ENCODE measurements at regions not wholly inside any gene's neighbourhood (a gene's known extent, or its start where the extent isn't known, plus 50 kb on each side); places are given as distances from the start of the nearest gene placed in this dataset.

DNA sequence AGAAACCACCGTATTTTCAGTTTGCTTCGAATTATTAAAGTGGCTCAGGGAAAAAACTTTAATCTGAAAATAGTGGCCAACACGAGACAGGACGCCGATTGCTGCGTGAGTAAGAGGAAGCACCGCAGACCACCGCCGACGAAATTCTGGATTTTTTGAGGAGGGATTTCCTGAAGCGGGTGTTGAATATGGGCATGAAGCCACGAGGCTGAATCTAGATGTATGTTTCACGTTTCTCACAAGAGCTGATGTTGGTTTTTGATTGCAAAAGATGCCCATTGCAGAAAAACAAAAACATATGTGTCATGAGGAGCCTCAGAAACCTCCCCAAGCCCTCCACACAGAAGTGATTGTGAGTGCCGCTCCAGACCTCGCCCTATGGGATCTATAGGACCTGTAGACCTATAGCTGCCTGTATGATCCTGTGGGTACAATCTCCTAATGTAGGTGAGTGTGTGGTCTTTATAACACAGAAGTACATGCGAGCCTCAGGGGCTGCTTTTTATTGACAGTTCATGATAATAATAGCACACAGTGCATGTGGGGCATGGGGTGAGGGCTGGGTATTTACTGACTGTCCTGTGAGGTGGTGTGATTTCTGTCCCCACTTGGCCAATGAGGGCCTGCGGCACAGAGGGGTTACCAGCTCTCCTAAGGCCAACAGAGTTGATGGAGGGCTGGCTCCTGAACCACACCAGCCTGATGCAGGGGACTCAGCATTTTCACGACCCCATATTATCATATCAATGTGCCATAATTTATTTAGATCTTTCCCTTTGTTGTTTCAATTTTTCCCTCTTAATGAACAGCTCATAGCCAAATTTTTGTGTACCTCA, 243.9 kb downstream of the DLL1 start:
- Histone ChIP-seq H3K4me1 (ENCODE audit: insufficient read depth) (no peaks in the 10 kb centered on the region), H3K4me3 (ENCODE audit: low read depth, low read length) (no peak overlapping the region), H3K36me3 (ENCODE audit: insufficient read depth) (no peaks in the 10 kb centered on the region), H3K27ac (ENCODE audit: low read depth) (no peak overlapping the region)
- no peak for DNase-seq (ENCODE audit: extremely low spot score)
- WGBS = 81% methylated on average over 18 of the region's 18 CpGs

DNA sequence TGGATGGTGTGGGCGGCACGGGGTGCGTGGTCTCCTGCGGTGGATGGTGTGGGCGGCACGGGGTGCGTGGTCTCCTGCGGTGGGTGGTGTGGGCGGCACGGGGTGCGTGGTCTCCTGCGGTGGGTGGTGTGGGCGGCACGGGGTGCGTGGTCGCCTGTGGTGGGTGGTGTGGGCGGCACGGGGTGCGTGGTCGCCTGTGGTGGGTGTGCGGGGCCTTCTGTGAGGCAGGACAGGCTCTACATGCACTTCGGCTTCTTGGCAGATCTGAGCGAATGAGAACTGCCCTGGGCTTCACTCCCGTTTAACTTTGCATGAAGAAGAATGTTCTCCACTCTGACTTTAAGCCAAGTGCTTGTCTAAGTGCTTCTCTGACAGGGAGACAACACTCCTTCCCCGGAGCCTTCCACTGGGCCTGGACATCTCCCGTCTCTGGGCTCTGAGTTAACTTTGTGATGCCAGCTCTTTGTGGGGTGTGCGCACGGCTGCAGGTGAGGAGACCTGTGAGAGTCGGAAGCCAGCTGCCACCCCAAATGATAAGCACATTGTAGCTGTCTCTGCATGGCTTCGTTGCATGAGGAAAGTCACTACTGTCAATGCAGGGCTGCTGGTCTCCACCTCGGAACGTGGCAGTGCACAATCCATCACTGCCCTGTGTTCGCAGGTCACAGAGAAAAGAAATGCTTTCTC, 244.8 kb downstream of the DLL1 start:
- H3K4me3 ChIP-seq (ENCODE audit: low read depth, low read length) = no peak overlapping the region
- DNase-seq (ENCODE audit: extremely low spot score) = no peak
- H3K4me1 ChIP-seq (ENCODE audit: insufficient read depth) = no peaks in the 10 kb centered on the region
- H3K27ac ChIP-seq (ENCODE audit: low read depth) = no peak overlapping the region
- H3K36me3 ChIP-seq (ENCODE audit: insufficient read depth) = no peaks in the 10 kb centered on the region
- WGBS = 74% methylated on average over 33 of the region's 33 CpGs

DNA sequence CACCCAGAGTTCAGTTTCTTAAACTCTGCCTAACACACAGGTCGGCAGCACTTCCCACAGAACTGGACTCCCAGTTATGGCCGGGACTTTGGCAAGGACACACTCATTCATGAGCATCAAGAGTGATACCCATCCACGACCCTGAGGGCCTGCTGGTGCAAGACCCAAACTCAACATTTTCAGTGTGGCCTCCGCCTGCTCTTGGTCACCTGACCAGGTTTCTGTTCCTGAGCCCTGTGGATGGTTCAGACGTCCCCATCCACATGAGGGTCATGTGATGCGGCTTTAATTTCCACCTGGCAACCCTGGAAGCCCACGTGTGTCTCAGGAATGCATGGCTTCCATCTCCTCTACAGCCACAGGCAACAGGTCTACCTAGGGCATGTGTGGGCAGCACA, 245.3 kb downstream of the DLL1 start:
- Histone ChIP-seq H3K4me3 (ENCODE audit: low read depth, low read length) (no peak overlapping the region), H3K4me1 (ENCODE audit: insufficient read depth) (no peaks in the 10 kb centered on the region), H3K27ac (ENCODE audit: low read depth) (no peak overlapping the region), H3K36me3 (ENCODE audit: insufficient read depth) (no peaks in the 10 kb centered on the region)
- DNase-seq (ENCODE audit: extremely low spot score) = no peak
- 88% methylated on average over 7 of the region's 7 CpGs for WGBS

DNA sequence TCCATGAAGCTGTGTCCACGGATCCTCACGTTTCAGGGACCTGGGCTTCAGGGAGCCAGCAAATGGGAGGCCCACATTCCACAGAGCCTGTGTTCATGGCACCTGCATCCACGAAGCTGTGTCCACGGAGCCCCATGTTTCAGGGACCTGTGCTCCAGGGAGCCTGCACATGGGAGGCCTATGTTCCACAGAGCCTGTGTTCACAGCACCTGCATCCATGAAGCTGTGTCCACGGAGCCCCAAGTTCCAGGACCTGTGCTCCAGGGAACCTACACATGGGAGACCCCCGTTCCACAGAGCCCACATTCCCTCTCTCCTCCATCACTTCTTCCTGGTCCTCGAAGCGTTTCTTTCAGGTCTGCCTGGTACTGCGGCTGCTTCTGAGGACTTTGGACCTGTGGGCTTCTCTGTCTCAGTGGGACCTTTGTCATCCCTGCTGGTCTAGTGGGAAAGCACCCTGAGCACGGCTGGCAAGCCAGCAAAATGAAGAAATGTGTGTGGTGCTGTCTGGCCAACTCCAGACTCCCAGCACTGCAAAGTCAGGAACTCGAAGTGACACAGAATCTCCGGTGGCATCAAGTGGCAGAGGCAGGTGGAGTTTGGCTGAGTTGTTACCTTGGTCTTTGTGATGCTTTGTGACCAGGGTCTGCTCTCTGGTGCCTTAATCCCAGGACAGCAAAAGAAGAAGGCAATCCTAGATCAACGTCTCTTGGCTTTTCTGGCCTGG, 245.9 kb downstream of the DLL1 start:
- H3K27ac ChIP-seq (ENCODE audit: low read depth) = no peak overlapping the region
- no peaks in the 10 kb centered on the region for H3K4me1 ChIP-seq (ENCODE audit: insufficient read depth)
- no peak for DNase-seq (ENCODE audit: extremely low spot score)
- H3K36me3 ChIP-seq (ENCODE audit: insufficient read depth) = no peaks in the 10 kb centered on the region
- no peak overlapping the region for H3K4me3 ChIP-seq (ENCODE audit: low read depth, low read length)
- 94% methylated on average over 13 of the region's 13 CpGs for WGBS

DNA sequence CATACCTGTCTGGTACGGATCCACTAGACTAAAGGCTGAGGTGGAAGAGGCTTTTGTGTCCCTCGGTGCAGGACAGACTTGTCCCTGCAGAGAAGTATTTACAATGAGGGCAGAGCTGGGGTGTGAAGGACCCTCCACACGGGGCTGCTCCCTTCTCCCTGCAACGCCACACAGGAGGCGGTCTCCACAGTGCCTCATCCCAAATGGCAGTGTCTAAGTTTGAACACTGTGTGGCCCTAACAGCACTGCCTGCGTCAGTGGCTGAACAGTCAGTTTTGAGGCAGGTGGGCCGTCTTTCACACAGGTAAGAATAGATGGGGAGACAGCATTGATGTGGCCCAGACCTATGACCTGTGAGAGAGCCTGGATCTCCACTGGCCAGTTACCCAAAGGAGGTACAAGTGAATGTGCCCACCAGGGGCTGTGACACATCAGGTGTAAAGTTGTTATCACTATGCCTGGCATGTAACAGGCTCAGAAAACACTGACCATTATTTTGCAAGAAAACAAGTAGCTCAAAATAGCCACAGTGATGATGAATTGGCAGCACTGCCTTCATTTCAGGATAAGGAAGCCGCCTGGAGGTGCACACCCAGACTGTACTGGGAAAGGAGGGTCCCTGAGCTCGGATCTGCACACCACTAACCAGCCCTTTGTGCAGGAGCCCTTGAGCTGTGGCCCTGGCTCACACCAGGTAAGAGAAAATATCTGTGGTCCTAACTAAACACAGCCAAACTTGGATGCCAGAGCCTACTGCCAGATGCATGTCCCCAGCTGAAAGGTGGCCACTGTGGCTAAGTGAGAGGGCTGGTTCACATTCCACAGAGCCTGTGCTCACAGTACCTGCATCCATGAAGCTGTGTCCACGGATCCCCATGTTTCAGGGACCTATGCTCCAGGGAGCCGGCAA, 246.7 kb downstream of the DLL1 start:
- no peaks in the 10 kb centered on the region for H3K4me1 ChIP-seq (ENCODE audit: insufficient read depth)
- 87% methylated on average over 11 of the region's 11 CpGs for WGBS
- no peak for DNase-seq (ENCODE audit: extremely low spot score)

DNA sequence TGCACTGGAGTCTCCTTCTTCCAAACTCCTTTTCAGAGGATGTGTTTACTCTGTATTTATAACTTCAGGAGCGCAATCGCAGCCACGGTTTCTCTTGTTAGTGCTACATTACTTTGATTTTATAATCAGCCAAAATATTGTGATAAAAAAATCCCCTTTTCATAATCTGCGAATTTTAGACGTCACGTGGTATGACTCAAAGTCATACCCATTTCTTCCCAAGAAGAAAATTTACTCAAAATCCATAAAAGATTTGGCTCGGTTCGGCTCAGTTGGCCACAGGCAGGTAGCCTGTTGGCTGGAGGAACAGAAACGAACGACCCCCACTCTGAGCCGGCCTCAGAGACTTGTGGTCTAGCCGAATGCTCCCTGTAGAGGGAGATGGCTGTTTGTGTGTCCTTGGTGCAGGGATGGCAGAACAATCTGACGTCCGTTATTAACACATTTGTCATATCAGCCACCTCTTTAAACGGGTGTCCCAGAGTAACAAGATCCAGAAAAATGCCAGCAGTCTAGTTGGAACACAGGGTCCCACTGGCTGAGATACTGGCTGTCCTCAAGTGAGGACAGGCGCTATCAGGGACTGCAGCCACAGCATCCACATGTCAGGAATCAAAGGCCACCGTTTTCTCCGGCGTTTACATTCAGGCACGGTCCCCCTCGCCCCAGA, 247.6 kb downstream of the DLL1 start:
- WGBS = 73% methylated on average over 21 of the region's 21 CpGs
- no peaks in the 10 kb centered on the region for H3K4me1 ChIP-seq (ENCODE audit: insufficient read depth)
- no peak for DNase-seq (ENCODE audit: extremely low spot score)
- no peak overlapping the region for H3K4me3 ChIP-seq (ENCODE audit: low read depth, low read length)
- no peak overlapping the region for H3K27ac ChIP-seq (ENCODE audit: low read depth)
- H3K36me3 ChIP-seq (ENCODE audit: insufficient read depth) = no peaks in the 10 kb centered on the region

More for the DNA sequence above, 246.7 kb downstream of the DLL1 start:
- no peak overlapping the region for H3K27ac ChIP-seq (ENCODE audit: low read depth)
- no peak overlapping the region for H3K4me3 ChIP-seq (ENCODE audit: low read depth, low read length)
- H3K36me3 ChIP-seq (ENCODE audit: insufficient read depth) = no peaks in the 10 kb centered on the region

DNA sequence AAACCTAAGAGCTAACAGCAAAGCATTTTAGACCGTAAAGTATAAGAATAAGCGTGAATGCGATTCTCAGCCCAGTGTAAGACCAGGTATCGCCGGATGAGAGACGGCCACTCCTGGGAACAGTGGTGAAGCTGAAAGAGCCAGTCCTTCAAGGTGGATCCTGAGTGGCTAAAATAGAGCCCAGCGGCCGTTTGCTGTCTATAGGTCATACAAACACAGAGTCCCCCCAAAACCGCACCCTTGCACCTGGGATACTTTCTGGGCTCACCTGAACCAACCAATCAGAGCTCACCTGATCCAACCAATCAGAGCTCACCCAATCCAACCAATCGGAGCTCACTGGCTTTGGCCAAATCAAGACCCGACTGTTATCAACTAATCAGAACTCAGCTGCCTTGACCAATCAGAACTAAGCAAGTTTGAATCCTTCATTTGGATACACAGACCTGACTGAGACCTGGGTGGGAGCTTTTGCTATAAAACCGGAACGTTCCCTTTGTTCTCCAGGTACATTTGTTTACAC, 248.2 kb downstream of the DLL1 start:
- 92% methylated on average over 13 of the region's 13 CpGs for WGBS
- H3K4me1 ChIP-seq (ENCODE audit: insufficient read depth) = no peaks in the 10 kb centered on the region
- H3K36me3 ChIP-seq (ENCODE audit: insufficient read depth) = no peaks in the 10 kb centered on the region
- DNase-seq (ENCODE audit: extremely low spot score) = no peak
- no peak overlapping the region for H3K27ac ChIP-seq (ENCODE audit: low read depth)
- no peak overlapping the region for H3K4me3 ChIP-seq (ENCODE audit: low read depth, low read length)

DNA sequence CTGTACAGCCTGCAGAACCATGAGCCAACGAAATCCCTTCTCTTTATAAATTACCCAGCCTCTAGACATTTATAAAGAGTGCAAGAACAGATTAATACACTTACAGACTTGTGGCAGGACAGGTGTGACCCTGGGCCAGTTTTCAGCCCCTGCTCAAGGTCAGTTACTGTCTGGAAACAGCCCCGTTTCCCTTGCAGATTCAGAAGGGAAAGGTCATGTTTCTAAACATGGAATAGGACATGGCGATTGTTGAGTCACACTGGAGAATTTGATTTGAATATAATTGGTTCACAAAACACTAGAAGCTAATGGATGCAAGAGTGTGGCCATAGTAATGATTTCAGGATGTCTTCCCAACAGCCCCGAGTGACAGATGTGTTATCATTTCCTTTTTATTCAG, 248.8 kb downstream of the DLL1 start:
- H3K4me1 ChIP-seq (ENCODE audit: insufficient read depth) = no peaks in the 10 kb centered on the region
- H3K4me3 ChIP-seq (ENCODE audit: low read depth, low read length) = no peak overlapping the region
- no peak overlapping the region for H3K27ac ChIP-seq (ENCODE audit: low read depth)
- WGBS = 76% methylated on average over 4 of the region's 4 CpGs
- DNase-seq (ENCODE audit: extremely low spot score) = no peak
- H3K36me3 ChIP-seq (ENCODE audit: insufficient read depth) = no peaks in the 10 kb centered on the region

DNA sequence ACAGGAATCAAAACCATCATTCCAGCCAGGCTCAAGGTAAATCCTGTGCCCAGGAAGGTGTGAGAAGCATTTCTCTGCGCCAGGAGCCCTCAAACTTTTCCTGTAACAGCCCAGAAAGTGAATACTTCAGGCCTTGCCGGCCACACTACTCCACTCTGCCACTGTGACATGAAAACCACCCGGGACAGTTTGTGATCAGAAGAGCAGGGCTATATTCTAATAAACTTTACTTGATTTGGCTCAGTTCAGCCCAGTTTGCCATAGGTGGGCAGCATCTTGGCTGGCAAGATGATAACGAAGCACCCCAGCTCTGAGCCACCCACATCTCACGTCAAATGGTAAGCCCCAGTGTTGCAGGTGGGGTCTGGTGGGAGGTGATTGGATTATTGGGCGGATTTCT, 249.4 kb downstream of the DLL1 start:
- no peak overlapping the region for H3K4me3 ChIP-seq (ENCODE audit: low read depth, low read length)
- H3K36me3 ChIP-seq (ENCODE audit: insufficient read depth) = no peaks in the 10 kb centered on the region
- H3K4me1 ChIP-seq (ENCODE audit: insufficient read depth) = no peaks in the 10 kb centered on the region
- WGBS = 94% methylated on average over 6 of the region's 6 CpGs
- no peak overlapping the region for H3K27ac ChIP-seq (ENCODE audit: low read depth)
- DNase-seq (ENCODE audit: extremely low spot score) = no peak

DNA sequence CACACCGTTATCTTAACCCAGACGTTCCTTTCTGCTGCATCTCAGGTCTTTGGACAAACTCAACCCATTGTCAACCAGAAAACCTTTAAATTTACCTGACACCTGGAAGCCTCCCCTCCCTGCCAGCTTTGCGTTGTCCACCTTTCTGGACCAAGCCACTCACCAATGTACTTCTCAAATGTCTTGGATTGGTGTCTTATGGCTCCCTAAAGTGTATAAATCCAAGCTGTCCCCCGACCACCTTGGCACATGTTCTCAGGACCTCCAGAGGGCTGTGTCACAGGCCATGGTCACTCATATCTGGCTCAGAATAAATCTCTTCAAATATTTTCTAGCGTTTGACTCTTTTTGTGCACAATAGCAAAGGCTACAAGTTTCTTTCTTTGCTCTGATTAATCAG, 250.0 kb downstream of the DLL1 start:
- Histone ChIP-seq H3K4me1 (ENCODE audit: insufficient read depth) (no peaks in the 10 kb centered on the region), H3K4me3 (ENCODE audit: low read depth, low read length) (no peak overlapping the region), H3K27ac (ENCODE audit: low read depth) (no peak overlapping the region), H3K36me3 (ENCODE audit: insufficient read depth) (no peaks in the 10 kb centered on the region)
- 82% methylated on average over 5 of the region's 5 CpGs for WGBS
- no peak for DNase-seq (ENCODE audit: extremely low spot score)

DNA sequence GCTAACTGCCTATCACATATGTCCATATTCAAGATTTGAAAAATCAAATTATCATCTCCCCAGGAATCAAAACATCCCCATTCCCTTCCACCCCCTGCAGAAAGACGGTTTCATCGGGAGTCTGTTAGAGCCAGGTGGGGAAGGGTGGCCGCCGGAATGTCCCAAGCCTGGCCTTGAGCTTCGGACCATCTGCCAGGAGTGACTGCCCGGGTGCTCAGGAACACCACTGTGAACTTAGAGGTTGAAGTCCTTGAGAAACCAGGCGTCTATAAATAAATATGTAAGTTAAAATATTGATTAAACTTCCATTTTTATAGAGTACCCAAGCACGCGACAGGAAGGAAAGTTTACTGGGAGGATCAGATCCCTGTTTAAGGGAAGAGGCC, 250.8 kb downstream of the DLL1 start:
- H3K27ac ChIP-seq (ENCODE audit: low read depth) = no peak overlapping the region
- DNase-seq (ENCODE audit: extremely low spot score) = no peak
- 90% methylated on average over 9 of the region's 9 CpGs for WGBS
- no peak overlapping the region for H3K4me3 ChIP-seq (ENCODE audit: low read depth, low read length)
- no peaks in the 10 kb centered on the region for H3K4me1 ChIP-seq (ENCODE audit: insufficient read depth)
- no peaks in the 10 kb centered on the region for H3K36me3 ChIP-seq (ENCODE audit: insufficient read depth)

DNA sequence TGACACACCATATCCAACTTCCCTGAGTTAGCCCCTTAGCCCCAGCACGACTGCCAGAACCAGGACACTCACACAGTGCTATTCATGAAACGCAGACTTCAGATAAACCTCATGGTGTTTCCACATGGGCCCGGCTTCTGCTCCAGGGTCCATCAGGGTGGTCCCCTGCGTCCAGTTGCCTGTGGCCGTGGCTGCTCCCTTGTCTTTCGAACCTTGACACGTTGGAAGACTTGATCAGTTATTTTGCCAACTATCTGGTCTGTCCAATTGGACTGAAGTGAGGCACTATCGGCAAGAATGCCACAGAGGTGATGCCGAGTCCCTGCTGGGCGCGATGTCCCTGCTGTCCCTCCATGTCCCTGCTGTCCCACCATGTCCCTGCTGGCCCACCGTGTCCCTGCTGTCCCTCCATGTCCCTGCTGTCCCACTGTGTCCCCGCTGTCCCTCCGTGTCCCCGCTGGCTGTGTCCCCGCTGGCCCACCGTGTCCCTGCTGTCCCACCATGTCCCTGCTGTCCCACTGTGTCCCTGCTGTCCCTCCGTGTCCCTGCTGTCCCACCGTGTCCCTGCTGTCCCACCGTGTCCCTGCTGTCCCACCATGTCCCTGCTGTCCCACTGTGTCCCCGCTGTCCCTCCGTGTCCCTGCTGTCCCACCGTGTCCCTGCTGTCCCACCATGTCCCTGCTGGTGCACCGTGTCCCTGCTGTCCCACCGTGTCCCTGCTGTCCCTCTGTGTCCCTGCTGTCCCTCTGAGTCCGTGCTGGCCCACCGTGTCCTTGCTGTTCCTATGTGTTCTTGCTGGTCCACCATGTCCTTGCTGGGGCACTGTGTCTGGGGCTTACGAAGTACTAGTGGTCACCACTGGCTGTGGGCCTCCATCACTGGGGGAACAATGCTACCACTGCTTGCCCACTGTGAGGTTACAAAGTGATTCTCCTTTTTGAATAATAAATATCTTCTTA, 251.4 kb downstream of the DLL1 start:
- DNase-seq (ENCODE audit: extremely low spot score) = no peak

More for the DNA sequence above, 251.4 kb downstream of the DLL1 start:
- Histone ChIP-seq H3K4me1 (ENCODE audit: insufficient read depth) (no peaks in the 10 kb centered on the region), H3K27ac (ENCODE audit: low read depth) (no peak overlapping the region), H3K36me3 (ENCODE audit: insufficient read depth) (no peaks in the 10 kb centered on the region), H3K4me3 (ENCODE audit: low read depth, low read length) (no peak overlapping the region)
- WGBS = 90% methylated on average over 27 of the region's 28 CpGs

Data from urinary bladder (tissue), 3 donors.